Activated T-cell treated with anti-CD3 and anti-CD28 coated beads for 24 hours (primary cell): ENCODE measurements at regions not wholly inside any gene's neighbourhood (a gene's known extent, or its start where the extent isn't known, plus 50 kb on each side); places are given as distances from the start of the nearest gene placed in this dataset.

ENCODE experiments used
- DNase-seq: peaks from one replicate; pipeline ENCODE4 v3.0.0-alpha.2; 2020; ENCODE audit warnings: low read depth

DNA sequence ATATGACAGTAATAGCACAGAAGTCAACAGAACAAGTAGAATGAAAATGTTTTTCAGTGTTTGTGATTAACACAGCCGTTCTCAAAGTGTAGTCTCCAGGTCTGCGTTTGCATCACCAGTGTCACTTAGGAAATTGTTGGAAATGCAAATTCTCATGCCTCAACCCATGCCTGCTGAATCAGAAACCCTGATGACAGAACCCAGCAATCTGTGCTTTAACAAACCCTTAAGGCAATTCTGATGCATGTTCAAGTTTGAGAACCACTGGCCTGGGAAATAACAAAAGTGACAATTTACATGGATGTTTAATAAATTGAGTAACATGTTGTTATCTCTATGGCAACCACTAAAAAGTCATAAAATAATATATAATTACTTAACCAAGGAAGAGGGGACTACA, 103.1 kb upstream of the ATP11B start:
- no peak for DNase-seq

DNA sequence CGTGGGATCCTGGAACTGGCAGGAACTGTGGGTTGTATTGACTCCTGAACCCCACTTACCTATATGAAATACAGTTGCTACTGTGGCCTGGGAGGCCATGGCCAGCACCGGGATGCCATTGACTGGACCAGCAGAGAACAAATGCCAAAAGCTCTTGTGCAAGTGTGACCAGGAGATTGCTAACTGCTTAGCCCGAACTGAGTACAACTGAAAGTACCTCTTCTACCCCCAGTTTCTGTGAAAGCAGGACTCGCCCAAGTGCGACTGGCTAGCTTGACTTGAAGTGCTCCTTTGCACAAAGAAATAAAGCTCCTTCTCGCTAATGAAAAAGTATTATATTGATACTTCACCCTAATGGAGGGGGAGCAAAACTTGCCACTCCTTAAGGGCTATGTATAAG, 101.3 kb upstream of the ATP11B start:
- DNase-seq: no peak

DNA sequence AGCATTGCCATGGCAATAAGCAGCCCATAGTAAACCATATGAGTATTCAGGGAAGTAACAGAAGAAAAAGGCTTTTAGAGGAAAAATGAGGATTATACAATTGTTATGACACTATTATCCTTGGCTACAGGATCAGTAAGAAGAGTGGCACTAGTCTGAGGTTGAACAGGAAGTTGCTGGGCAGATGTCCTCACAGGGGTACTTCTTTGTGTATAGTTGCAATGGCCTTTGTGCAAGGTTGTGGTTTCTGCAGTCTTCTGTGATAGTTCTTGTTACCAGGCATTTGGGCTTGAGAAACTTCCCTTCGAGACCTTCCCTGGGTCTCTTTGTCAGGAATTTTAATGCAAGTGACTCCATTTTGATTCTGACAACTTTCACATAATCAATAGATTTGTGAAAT, 100.6 kb upstream of the ATP11B start:
- DNase-seq: no peak

DNA sequence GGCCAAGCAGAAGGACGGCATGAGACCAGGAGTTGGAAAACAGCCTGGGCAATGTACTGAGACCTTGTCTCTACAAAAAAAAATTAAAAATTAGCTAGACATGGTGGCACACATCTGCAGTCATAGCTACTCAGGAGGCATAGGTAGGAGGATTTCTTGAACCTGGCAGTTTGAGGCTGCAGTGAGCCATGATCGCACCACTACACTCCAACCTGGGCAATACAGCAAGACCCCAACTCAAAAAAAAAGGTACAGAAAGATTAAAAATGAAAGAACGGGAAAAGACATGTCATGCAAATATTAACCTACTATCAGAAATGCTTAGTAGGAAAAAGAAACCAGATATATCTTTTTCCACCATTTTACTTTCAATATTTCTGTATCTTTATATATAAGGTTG, 99.6 kb upstream of the ATP11B start:
- no peak for DNase-seq

DNA sequence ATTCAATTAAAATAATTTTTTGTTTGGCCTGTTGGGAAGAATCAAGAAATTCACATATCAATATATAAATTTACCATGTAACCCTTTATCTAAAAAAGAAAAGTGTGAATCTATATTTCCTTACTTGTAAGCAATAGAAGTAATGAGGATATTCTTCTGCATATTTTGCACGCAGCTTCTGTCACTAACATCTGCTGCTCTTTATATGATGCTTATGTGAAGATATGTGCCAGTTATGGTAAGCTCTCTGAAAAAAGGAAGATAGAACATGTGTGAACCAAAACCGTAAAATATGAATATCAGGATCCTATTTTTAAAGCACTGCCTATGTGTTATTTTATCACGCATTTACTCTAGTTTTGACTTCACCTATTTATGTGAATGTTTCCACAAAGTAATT, 96.4 kb upstream of the ATP11B start:
- DNase-seq: no peak

DNA sequence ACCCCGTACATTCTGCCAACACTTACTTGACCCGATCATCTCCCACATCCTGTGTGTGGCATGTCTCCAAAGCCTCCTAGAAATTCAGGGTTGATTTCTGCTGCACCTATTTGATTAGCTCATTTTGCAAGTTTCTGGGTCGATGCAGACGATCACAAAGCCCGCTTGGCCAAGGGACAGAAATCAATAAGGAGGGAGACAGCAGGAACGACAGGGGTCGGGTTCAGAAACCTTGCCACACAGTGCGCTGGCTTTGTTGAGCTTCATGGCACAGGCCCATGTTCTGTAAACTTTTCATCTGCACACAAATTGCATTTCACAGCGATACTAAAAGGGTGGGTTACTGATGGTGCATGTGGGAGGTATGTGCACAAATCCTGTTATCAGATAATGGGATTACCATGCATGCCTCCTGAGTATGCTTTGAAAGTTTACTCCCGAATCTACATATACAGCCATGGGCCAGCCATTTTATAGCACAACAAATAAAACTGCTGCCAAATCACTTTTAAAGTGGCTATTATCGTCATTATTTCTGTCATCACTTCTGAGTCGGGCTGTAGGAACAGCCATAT, 95.9 kb upstream of the ATP11B start:
- DNase-seq: no peak

GRCh38 chr3:182698078-182698477, 95.2 kb upstream of the ATP11B start:
- DNase-seq: no peak

GRCh38 chr3:182699550-182700170, 93.6 kb upstream of the ATP11B start:
- no peak for DNase-seq

GRCh38 chr3:182702216-182702615, 91.1 kb upstream of the ATP11B start:
- no peak for DNase-seq

- DNase-seq: no peak
Measured at GRCh38 chr3:182703233-182703632, 90.1 kb upstream of the ATP11B start.

DNA sequence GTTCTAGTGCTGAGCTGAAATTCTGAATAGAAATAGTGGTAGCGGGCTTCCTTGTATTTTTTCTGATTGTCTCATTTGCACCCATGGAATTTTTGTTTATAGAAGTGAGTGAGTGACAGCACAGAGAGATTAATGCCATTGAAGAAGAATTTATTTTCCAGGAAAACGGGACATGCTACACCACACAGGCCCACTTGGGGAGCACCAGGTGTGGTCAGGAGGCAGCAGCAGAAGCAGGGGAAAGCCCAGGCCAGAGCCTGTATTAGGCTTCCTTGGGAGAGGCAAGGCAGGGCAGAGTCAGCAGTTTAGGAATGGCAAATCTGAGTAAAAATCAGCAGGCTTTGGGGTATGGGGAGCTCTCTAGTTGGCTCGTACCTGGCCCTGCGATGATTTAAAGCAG, 88.4 kb upstream of the ATP11B start:
- no peak for DNase-seq

DNA sequence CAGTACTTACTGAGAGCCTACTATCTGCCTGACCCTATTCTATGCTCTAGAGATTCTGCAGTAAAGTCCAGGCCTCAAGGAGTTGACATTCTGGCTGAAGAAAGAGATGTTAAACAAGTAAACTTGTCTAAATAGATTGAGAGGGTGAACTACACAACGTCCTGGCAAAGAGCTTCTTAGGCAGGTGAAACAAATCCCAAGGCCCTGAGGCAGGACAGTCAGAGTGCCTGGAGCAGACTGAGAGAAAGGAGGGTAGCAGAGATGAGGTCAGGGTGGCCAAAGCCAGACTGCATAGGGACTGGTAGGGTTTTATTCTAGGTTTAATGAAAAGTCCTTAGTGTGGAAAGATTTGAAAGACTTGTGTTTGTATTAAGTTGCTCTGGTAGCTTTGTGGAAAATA, 84.5 kb upstream of the ATP11B start:
- DNase-seq: no peak

DNA sequence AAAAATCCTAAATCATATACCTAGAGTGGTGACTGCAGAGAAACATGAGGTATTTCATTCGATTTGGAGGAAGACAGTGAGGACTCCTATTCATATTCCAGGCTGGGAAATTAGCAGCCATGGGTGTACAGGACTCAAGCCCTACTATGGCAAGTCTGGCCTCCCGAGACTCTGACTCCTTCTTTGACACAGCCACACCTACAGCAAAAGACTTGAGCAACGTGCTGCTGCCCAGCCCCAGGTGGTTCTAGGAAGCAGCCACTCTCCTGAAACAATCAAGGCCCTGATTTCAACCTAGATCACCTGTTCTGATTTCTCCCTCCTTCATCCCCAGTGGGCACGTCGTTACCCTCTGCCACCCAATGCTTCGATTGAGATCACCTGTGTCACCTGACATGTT, 84.0 kb upstream of the ATP11B start:
- no peak for DNase-seq

GRCh38 chr3:182710557-182711157, 82.6 kb upstream of the ATP11B start:
- no peak for DNase-seq

DNA sequence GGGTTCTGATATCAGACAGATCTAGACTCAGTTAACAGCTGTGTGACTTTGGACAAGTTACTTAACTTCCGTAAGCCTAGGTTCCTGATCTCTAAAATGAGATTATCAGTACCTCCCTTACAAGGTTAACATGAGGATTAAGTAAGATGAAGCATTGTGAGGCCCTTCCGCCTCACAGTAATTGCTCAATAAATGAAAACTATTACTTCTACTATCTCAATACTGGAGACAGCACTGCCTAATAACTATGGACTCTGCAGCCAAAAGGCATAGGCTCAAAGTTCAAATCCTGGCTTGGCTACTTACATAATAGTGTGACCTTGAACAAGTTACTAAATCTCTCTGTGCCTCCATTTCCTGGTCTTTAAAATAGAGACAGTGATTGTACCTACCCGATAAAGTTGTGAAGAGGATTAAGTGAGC, 82.0 kb upstream of the ATP11B start:
- no peak for DNase-seq

- no peak for DNase-seq
Measured at GRCh38 chr3:182711853-182712252, 81.5 kb upstream of the ATP11B start.

DNA sequence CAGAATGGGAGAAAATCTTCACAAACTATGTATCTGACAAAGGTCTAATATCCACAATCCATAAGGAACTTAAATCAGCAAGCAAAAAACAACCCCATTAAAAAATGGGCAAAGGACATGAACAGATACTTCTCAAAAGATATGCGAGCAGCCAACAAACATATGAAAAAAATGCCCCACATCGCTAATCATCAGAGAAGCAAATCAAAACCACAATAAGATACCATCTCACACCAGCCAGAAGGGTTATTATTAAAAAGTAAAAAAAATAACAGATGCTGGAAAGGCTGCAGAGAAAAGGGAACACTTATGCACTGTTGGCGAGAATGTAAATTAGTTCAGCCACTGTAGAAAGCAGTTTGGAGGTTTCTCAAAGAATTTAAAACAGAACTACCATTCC, 80.2 kb upstream of the ATP11B start:
- no peak for DNase-seq

DNA sequence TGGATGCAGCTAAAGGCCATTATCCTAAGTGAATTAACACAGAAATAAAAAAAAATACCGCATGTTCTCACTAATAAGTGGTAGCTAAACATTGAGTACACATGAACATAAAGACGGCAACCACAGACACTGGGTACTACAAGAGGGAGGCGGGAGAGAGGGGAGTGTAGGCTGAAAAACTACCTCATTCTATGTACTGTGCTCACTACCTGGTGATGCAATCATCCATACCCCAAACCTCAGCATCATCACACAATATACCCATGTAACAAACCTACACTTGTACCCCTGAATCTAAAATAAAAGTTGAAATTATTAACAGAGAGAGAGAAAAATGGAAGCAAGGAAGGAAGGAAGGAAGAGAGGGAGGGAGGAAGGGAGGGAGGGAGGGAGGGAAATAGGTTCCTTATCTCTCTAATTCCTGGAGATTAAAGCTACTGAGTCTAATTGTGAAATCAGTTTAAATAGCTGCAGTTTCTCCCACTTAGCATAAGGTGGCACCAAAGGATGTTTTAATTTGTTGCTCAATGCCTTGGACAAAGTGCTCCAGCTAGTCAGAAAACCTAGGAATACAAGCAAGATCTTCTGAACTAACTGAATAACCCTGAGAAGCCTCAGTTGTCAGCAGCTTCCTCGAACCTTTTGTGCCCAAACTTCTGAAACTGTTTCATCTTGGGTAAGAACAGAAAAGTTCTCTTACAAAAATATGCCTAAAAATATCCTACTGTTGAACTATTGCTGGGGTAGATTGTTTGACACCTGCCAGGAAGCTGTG, 79.4 kb upstream of the ATP11B start:
- DNase-seq: no peak

- no peak for DNase-seq
Measured at GRCh38 chr3:182715006-182715405, 78.3 kb upstream of the ATP11B start.

DNA sequence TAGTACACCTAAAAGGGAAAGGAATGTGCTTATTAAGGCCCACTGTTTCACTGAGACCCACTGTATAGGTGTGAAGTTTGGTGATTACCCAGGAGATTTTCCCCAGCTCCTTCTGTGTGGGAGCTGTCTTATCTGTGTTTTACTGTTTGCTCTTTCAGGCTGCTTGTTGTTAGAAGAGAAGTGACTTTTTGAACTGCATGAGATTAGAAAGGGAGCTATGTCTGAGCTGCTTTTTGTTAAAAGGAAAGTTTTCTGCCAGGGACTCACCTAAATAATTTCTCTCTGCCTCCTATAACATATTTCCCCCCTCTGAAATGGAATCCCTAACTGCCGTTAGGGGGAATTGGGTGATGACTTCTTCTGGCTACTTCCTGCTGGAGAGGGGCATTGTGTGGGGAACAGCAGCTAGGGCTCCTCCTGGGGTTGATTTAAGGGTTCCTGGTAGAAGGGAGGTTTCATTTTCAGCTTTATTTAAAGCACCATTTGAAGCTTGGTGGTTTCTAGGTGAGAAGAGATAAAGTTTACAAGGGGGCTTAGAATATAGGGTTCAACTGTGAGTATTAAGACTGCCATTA, 77.1 kb upstream of the ATP11B start:
- DNase-seq: no peak

GRCh38 chr3:182717216-182717615, 76.1 kb upstream of the ATP11B start:
- DNase-seq: no peak

DNA sequence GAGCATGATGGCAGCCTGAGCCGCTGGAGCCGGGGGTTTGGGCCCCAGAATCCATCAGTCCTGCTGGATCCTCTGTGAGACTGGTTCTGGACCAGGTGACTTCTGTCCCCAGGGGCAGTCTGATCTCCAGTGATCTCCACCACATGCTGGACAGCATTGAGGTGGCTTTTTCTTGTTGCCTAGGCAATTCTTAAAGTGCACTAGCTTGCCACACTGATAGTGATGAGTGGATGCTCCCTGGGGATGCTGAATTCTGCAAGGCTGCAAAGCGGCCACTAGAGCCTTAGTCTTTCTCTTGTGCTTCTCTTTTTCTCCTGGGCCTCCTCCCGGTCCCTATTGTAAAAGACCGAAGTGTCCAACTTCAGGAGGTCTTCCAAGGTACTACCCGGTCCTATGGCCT, 70.4 kb upstream of the ATP11B start:
- DNase-seq: no peak

DNA sequence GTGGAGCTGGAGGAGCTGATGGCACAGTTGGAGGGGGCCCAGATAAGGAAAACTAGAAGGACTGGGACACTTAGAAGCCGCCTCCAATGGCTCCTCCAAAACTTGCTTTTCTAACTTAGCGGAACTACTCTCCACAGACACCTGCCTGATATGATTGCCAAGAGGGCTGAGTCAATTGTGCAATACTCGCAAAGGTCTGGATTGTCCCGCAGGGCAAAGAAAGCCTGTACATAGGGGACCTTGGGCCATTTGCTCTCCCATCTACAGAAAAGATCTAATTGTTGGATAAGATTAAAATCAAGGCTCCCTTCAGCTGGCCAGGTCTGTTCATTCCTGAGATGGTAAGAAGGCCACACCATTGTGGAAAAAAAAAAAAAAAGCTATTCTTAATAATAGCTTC, 69.7 kb upstream of the ATP11B start:
- DNase-seq: no peak
